SJSA1 (cell line): ENCODE measurements at regions not wholly inside any gene's neighbourhood (a gene's known extent, or its start where the extent isn't known, plus 50 kb on each side); places are given as distances from the start of the nearest gene placed in this dataset.
A peak's percentile ranks its signal among the peaks of the same experiment; 100 is the strongest.

ENCODE experiments used
- DNase-seq, 2 experiments: peaks; one replicate each; pipeline ENCODE4 v3.0.0-alpha.2; 2015 to 2020; ENCODE audit warnings: low spot score in 2 of 2, low read depth in 1 of 2
- H3K27ac ChIP-seq: fragments of 250-450 bp; sonication (Bioruptor Pico); 2 replicates; pipeline ENCODE4 v1.5.1; 2020; ENCODE audit warnings: mild to moderate bottlenecking, moderate library complexity
- H3K27me3 ChIP-seq: fragments of 250-450 bp; sonication (Bioruptor Pico); replicated peaks from 2 replicates; pipeline ENCODE4 v1.5.1; 2020; ENCODE audit warnings: mild to moderate bottlenecking, moderate library complexity
- H3K36me3 ChIP-seq: fragments of 250-450 bp; sonication (Bioruptor Pico); 2 replicates; pipeline ENCODE4 v1.5.1; 2020; ENCODE audit warnings: mild to moderate bottlenecking
- H3K4me1 ChIP-seq: fragments of 250-450 bp; sonication (Bioruptor Pico); replicated peaks from 2 replicates; pipeline ENCODE4 v1.6.1; 2021; ENCODE audit warnings: mild to moderate bottlenecking
- H3K4me3 ChIP-seq: fragments of 250-450 bp; sonication (Bioruptor Pico); 2 replicates; pipeline ENCODE4 v1.5.1; 2020; ENCODE audit warnings: mild to moderate bottlenecking
- H3K9me3 ChIP-seq: fragments of 250-450 bp; sonication (Bioruptor Pico); replicated peaks from 2 replicates; pipeline ENCODE4 v1.5.1; 2020; ENCODE audit warnings: mild to moderate bottlenecking

DNA sequence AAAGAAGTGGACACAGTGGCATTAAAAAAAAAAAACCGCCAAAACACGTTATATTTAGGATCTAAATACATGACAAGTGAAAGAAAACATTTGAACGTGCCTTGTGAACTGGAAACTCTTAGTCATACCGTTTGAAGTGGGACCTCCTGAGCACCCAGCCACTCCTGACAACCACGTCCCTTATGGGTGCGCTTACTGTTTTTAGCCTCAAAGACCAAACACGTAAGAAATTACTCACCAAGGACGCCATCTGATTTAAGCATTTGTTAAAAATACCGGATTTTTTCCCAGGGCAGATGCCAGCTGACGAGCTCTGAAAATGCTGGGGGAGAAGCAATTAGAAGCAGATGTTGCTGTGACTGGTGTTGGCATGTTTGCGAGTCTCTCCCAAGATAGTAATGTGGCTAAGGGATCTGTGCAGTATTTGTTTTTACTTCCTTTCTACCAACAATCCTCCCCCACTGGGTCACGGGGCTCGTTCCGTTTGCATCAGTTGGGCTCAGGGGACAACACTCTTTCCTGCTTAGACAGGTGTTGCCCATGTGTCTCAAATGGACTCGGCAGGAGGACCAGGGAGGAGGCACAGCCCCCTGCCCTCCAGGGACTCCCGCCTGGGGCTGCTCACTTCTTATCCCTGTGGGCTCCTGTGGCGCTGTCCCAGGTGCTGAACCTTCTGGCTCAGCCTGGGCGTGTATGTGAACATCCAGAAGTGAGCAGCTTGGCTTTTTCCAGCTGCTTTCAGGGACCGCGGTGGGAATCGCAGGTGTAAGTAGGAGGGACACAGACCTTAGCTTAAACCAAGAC is 101.0 kb downstream of the BEGAIN start:
- no peak overlapping the region for H3K4me3 ChIP-seq
- H3K27me3 ChIP-seq, result no peaks in the 10 kb centered on the region
- peak; percentile 83 to 91 for DNase-seq
- no peaks in the 10 kb centered on the region for H3K9me3 ChIP-seq
- H3K36me3 ChIP-seq, result no peaks in the 10 kb centered on the region
- H3K4me1 ChIP-seq, result peaks cover 23% of the 10 kb centered on the region
- peak overlapping the region; percentile 71 for H3K27ac ChIP-seq
